ENCODE measurements at regions not wholly inside any gene's neighbourhood (a gene's known extent, or its start where the extent isn't known, plus 50 kb on each side); places are given as distances from the start of the nearest gene placed in this dataset.

DNA sequence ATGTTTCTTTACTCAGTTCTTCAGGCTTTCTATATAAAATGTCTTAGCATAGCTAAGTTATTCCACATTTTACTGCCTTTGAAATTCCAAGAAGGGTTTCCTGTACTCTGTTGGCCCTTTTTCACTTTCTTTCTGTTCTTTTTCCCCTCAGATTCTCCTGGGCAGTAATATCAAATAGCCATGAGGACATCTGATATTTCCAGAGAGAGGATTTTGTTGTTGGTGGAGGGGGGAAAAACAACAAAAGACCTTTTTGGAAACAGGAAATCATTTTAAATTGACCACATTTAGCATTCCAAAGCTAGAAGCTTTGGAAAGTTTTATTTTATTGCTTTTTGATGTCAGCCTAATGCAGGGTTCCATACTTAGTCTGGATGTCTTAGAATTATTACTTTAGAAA lies 445.4 kb downstream of the GJA1 start:
- no peaks in the 10 kb centered on the region for H3K36me3 ChIP-seq (ENCODE audit: insufficient read depth, low read length)

DNA sequence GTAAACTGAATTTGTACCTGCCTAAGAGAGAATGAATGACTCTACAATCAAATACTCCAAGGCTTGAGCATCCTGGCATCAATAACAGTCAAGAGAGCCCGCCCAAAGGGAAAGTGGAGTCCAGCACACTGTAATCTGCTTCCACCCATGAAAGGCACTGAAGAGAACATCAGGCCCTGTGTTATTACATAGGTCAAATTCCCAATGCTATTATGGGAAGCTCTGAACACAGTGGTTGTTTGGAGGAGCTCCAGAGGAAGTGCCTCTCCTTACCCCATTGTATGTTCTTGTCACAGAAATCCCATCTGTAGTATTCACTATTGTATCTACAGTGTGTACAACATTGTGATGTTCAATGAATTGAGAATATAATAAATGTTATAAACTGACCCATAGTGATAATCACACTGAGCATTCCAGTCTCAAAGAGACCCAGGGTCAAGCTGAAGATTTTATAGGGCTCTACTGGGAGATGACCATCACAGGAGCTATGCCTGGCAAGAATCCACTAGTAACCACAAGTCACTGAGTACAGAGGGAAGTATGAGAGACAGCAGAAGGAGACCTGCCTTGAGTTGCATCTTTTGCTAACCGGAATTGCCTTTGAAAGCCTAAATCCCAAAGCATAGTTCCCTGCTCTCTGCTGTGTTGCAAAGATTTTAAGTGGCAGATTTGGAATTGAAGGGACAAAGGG lies 446.7 kb downstream of the GJA1 start:
- Histone ChIP-seq H4K20me1 (ENCODE audit: insufficient read depth) (no peaks in the 10 kb centered on the region), H3K36me3 (ENCODE audit: insufficient read depth, low read length) (no peaks in the 10 kb centered on the region), H3K4me3 (ENCODE audit: low read length) (no peak overlapping the region), H3K4me2 (ENCODE audit: low read length) (no peak overlapping the region), H3K27ac (ENCODE audit: low read length) (no peak overlapping the region), H3K9me3 (ENCODE audit: low read length) (no peaks in the 10 kb centered on the region), H3K27me3 (ENCODE audit: insufficient read depth, low read depth, low read length) (no peaks in the 10 kb centered on the region), H3F3A (ENCODE audit: insufficient read depth, low read length, poor library complexity, severe bottlenecking) (no peaks in the 10 kb centered on the region), H3K9ac (ENCODE audit: low read length) (no peak overlapping the region), H3K9me2 (ENCODE audit: insufficient read depth, low read length) (no peaks in the 10 kb centered on the region), H3K79me2 (replicated peaks; ENCODE audit: insufficient read depth, low read length) (no peaks in the 10 kb centered on the region), H2AFZ (ENCODE audit: low read depth, low read length) (no peak overlapping the region)
- TF ChIP-seq POLR2AphosphoS5 (IDR thresholded peaks at IDR 0.05): no peak
- no peak for TF ChIP-seq MXI1 (conservative IDR thresholded peaks at IDR 0.05; ENCODE audit: poor library complexity, severe bottlenecking)
- TF ChIP-seq TAF1 (IDR thresholded peaks at IDR 0.05; ENCODE audit: low read depth): no peak
- TF ChIP-seq, protein P1, sequence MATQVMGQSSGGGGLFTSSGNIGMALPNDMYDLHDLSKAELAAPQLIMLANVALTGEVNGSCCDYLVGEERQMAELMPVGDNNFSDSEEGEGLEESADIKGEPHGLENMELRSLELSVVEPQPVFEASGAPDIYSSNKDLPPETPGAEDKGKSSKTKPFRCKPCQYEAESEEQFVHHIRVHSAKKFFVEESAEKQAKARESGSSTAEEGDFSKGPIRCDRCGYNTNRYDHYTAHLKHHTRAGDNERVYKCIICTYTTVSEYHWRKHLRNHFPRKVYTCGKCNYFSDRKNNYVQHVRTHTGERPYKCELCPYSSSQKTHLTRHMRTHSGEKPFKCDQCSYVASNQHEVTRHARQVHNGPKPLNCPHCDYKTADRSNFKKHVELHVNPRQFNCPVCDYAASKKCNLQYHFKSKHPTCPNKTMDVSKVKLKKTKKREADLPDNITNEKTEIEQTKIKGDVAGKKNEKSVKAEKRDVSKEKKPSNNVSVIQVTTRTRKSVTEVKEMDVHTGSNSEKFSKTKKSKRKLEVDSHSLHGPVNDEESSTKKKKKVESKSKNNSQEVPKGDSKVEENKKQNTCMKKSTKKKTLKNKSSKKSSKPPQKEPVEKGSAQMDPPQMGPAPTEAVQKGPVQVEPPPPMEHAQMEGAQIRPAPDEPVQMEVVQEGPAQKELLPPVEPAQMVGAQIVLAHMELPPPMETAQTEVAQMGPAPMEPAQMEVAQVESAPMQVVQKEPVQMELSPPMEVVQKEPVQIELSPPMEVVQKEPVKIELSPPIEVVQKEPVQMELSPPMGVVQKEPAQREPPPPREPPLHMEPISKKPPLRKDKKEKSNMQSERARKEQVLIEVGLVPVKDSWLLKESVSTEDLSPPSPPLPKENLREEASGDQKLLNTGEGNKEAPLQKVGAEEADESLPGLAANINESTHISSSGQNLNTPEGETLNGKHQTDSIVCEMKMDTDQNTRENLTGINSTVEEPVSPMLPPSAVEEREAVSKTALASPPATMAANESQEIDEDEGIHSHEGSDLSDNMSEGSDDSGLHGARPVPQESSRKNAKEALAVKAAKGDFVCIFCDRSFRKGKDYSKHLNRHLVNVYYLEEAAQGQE (IDR thresholded peaks at IDR 0.05; ENCODE audit: borderline replicate concordance): no peak
- TF ChIP-seq EP300 (conservative IDR thresholded peaks at IDR 0.05; ENCODE audit: poor library complexity, severe bottlenecking): no peak
- TF ChIP-seq SMC3 (conservative IDR thresholded peaks at IDR 0.05; ENCODE audit: poor library complexity): no peak
- no peak for TF ChIP-seq CTCF (IDR thresholded peaks at IDR 0.05; ENCODE audit: poor library complexity, severe bottlenecking)

More for the DNA sequence above, 445.4 kb downstream of the GJA1 start:
- no peak overlapping the region for H3K4me3 ChIP-seq (ENCODE audit: low read length)
- H4K20me1 ChIP-seq (ENCODE audit: insufficient read depth): no peaks in the 10 kb centered on the region
- no peaks in the 10 kb centered on the region for H3K9me3 ChIP-seq (ENCODE audit: low read length)
- H3F3A ChIP-seq (ENCODE audit: insufficient read depth, low read length, poor library complexity, severe bottlenecking): no peaks in the 10 kb centered on the region
- TF ChIP-seq EP300 (conservative IDR thresholded peaks at IDR 0.05; ENCODE audit: poor library complexity, severe bottlenecking) (no peak), RAD21 (conservative IDR thresholded peaks at IDR 0.05) (no peak), EZH2 (IDR thresholded peaks at IDR 0.05; ENCODE audit: borderline replicate concordance, insufficient read depth, low read length, poor library complexity, severe bottlenecking) (no peak), MXI1 (conservative IDR thresholded peaks at IDR 0.05; ENCODE audit: poor library complexity, severe bottlenecking) (no peak), CTCF (IDR thresholded peaks at IDR 0.05; ENCODE audit: poor library complexity, severe bottlenecking) (no peak), SMC3 (conservative IDR thresholded peaks at IDR 0.05; ENCODE audit: poor library complexity) (no peak), TAF1 (IDR thresholded peaks at IDR 0.05; ENCODE audit: low read depth) (no peak), POLR2AphosphoS5 (IDR thresholded peaks at IDR 0.05) (no peak)
- TF ChIP-seq, protein P1 (IDR thresholded peaks at IDR 0.05; ENCODE audit: borderline replicate concordance): no peak
- no peak overlapping the region for H2AFZ ChIP-seq (ENCODE audit: low read depth, low read length)
- no peaks in the 10 kb centered on the region for H3K79me2 ChIP-seq (replicated peaks; ENCODE audit: insufficient read depth, low read length)
- no peak overlapping the region for H3K27ac ChIP-seq (ENCODE audit: low read length)
- no peak overlapping the region for H3K9ac ChIP-seq (ENCODE audit: low read length)
- no peaks in the 10 kb centered on the region for H3K9me2 ChIP-seq (ENCODE audit: insufficient read depth, low read length)
- no peak overlapping the region for H3K4me2 ChIP-seq (ENCODE audit: low read length)
- H3K27me3 ChIP-seq (ENCODE audit: insufficient read depth, low read depth, low read length): no peaks in the 10 kb centered on the region
